ENCODE measurements at regions not wholly inside any gene's neighbourhood (a gene's known extent, or its start where the extent isn't known, plus 50 kb on each side); places are given as distances from the start of the nearest gene placed in this dataset.
A peak's percentile ranks its signal among the peaks of the same experiment; 100 is the strongest.
"Not testable (repeated sequence)": the region's sequence is repeated elsewhere in the genome, so short reads cannot be mapped to it uniquely, and the experiment has no call there.

- DNase-seq, result no peak
Measured at GRCh38 chr13:99766641-99767045, 204.9 kb downstream of the ZIC5 start.

GRCh38 chr13:99765869-99766268 lies 205.7 kb downstream of the ZIC5 start:
- no peak for DNase-seq

GRCh38 chr13:99760456-99760855 lies 211.1 kb downstream of the ZIC5 start:
- DNase-seq, result no peak

GRCh38 chr13:99759163-99759552 lies 212.4 kb downstream of the ZIC5 start:
- DNase-seq, result no peak

GRCh38 chr13:99758460-99759162 lies 213.0 kb downstream of the ZIC5 start:
- no peak for DNase-seq

- no peak for DNase-seq
Measured at GRCh38 chr13:99757756-99758459, 213.7 kb downstream of the ZIC5 start.

- no peak for DNase-seq
Measured at GRCh38 chr13:99756281-99756680, 215.3 kb downstream of the ZIC5 start.

- DNase-seq, result not testable (repeated sequence)
Measured at GRCh38 chr13:99754750-99755149, 216.8 kb downstream of the ZIC5 start.

GRCh38 chr13:99752373-99752772 lies 219.2 kb downstream of the ZIC5 start:
- no peak for DNase-seq

GRCh38 chr13:99751517-99752199 lies 219.9 kb downstream of the ZIC5 start:
- no peak for DNase-seq

GRCh38 chr13:99750951-99751350 lies 220.6 kb downstream of the ZIC5 start:
- no peak for DNase-seq

- DNase-seq, result no peak
Measured at GRCh38 chr13:99749271-99750019, 222.1 kb downstream of the ZIC5 start.

GRCh38 chr13:99747403-99747710 lies 224.2 kb downstream of the ZIC5 start:
- no peak for DNase-seq

GRCh38 chr13:99746637-99747402 lies 224.7 kb downstream of the ZIC5 start:
- DNase-seq, result no peak

- DNase-seq, result peak; percentile 41
Measured at GRCh38 chr13:99743094-99743493, 228.5 kb downstream of the ZIC5 start.

- DNase-seq, result no peak
Measured at GRCh38 chr13:99741960-99742359, 229.6 kb downstream of the ZIC5 start.

GRCh38 chr13:99740251-99740979 lies 231.2 kb downstream of the ZIC5 start:
- DNase-seq, result no peak

GRCh38 chr13:99738626-99739025 lies 232.9 kb downstream of the ZIC5 start:
- DNase-seq, result no peak

- no peak for DNase-seq
Measured at GRCh38 chr13:99737481-99738245, 233.9 kb downstream of the ZIC5 start.

- DNase-seq, result no peak
Measured at GRCh38 chr13:99736541-99736940, 235.0 kb downstream of the ZIC5 start.

- DNase-seq, result no peak
Measured at GRCh38 chr13:99734013-99734693, 232.9 kb downstream of the TM9SF2 start.
